Nucleus accumbens (tissue), 56 donors: ENCODE measurements at regions not wholly inside any gene's neighbourhood (a gene's known extent, or its start where the extent isn't known, plus 50 kb on each side); places are given as distances from the start of the nearest gene placed in this dataset.

ENCODE experiments used
- DNase-seq, 56 donors: peaks; one replicate each; lab custom pipeline; 2025; lab: John Stamatoyannopoulos, UW

DNA sequence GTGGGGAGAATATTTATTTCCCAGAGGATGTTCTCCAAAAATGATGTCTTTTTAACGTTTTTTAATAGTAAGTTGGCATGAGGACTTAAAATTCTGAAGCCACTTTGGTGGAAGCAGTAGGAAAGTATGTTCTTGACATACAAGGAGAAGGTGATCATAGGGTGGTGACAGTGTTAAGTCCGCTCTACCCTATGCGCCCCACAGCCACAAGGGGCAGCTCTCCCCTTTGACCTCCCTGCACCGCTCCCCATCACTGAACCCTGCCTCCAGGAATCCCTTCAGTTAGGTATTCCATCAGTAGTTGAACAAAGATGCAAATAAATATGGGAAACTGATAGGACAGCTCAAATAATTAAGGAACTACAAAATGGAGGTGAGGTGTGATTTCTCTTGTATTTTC lies 111.4 kb downstream of the PLEKHG1 start:
- DNase-seq, result no peak

GRCh38 chr6:150711584-150712504 lies 112.2 kb downstream of the PLEKHG1 start:
- peak in 27 of 56 donors; percentile 6 to 84 (median 33) for DNase-seq

DNA sequence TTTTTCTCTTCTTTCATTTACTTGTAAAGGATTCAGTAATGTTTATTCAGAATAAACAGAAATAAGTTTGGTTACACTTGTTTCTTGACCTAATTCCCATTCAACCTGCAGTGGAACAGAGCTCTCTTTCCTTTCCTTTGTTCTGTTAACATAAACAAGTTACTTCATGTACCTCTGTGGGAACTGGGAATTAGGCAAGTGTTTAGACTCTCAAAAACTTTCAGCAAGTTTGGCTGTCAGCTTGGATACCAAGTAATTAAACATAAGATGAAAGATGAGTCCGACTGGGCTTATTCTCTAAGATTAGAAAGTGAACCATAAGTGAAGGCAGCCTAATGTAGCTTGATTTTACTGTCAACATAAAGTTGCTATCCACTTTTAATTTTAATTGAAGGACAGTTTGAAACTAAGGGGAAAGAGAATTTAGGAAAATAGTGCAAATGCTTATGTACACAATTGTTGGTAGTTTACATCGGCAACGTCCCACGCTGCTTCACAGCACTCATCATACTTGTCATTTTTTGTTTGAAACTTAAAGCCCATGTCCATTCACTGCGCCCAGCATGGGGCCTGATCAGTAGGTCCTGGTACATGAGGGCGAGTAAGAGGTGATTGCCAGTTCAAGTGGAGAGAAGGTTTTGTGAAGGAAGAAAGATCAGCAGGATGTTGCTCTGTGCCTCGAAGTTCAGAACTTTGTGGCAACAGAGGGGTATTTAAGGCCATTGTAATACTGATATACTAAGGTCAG lies 113.0 kb downstream of the PLEKHG1 start:
- DNase-seq, result no peak

DNA sequence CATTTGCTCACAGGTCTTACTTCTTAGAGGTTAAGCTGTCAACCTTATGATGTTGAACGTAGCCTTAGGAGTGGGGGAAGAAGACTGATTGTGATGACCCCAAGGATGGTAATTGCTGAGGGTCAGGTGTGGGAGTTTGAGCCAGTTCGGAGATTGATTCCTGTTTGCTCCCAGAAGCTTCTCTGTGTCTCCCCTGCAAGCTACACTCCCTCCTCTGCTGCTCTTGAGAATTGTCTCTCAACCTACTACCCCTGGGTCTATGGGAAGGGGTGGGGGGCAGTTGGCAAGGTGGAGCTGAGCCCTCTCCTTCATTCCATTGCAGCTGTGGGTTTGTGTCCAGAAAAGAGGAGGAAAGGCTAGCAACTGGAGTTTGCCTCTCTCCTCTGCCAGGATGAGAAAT lies 113.8 kb downstream of the PLEKHG1 start:
- no peak for DNase-seq

GRCh38 chr6:150713931-150714330 lies 114.2 kb downstream of the PLEKHG1 start:
- DNase-seq, result no peak

- no peak for DNase-seq
Measured at GRCh38 chr6:150715133-150715532, 115.4 kb downstream of the PLEKHG1 start.

DNA sequence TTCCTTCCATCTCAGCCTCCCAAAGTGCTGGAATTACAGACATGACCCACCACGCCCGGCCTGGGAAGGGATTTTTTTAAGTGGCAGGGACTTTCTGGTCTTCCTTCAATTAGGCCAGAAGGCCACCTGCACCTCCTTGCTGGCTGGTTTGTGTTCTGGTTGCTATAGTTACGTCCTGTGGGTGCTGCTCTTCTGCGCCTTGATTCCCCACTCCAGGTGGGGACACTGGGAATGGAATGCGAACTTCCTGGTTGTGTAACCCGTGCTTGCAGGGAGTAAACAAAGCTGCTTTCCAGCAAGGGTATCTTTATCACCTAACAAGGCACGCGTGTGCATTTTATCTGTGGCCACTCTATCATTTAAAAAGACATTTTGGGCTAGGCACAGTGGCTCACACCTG lies 117.7 kb downstream of the PLEKHG1 start:
- DNase-seq, result no peak

- DNase-seq, result no peak
Measured at GRCh38 chr6:150719099-150719766, 119.5 kb downstream of the PLEKHG1 start.

DNA sequence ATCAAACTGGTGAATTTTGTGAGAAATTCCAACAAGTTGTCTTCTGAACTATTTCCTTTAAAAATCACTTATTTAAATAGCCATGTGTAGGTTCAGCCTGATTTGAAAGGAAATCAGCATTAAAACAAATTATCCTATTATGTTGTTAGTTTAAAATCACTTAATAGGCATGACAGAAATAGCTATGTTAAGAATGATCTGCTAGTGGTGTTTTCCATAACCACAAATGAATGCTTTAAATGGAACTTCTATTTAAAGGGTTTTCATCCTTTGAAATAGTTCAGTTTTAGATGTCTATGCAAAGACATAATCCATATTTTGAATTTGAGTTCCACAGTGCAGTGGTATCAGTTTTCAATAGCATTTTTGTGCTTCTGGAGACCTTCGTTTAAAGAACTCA lies 120.1 kb downstream of the PLEKHG1 start:
- no peak for DNase-seq

- DNase-seq, result peak in 1 of 56 donors; percentile 32
Measured at GRCh38 chr6:150720774-150721233, 121.1 kb downstream of the PLEKHG1 start.

DNA sequence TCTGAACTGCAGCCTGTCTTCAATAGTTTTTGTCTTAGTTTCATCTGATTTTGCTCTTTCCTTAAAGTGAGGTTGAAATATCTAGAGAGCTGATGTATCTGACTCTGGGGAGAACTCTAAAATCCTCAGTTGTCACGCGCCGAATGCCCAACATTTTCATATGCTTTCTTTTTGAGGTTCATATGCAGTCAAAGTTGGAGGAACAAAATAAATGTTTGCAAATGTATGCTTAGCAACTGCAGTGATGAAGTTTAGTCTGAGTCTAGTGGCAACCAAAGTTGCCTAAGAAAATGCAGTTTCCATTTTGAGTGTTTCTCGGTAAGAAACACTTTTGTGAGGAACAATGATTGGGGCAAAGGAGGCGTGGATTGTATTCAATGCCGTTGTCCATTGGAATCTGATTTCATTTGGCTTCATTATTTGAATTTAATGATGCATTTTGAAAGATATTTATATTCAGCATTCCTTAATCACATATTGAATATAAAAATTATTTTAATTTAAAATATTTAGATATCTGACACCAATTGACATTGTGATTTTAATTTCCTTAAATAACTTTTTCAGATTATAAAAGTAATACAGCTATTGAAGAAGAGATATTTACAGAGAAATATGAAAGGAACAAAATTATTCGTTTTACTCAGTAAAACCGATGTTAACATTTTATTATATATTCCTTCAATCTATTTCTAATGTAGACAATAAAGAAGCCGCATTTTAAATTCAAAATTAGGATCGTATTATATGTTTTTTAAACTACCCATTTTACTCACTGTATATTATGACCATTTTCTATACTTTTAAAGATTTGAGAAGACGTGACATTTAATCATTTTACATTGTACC lies 122.0 kb downstream of the PLEKHG1 start:
- DNase-seq, result no peak

GRCh38 chr6:150722614-150723344 lies 123.1 kb downstream of the PLEKHG1 start:
- no peak for DNase-seq

DNA sequence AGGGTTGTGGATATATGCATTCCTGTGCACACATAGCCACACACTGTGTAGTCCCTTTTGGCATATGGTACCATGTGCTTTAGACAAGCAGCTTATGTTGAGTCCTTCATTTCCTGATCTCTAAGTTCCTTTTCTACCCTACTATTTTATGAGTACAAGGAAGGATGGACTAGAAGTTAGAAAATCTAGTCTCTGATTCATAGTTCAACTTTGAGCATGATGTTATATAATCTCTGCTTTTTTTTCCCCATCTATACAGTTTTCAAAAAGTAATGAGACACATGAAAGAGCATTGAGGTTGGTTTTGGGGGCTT lies 123.6 kb downstream of the PLEKHG1 start:
- no peak for DNase-seq

DNA sequence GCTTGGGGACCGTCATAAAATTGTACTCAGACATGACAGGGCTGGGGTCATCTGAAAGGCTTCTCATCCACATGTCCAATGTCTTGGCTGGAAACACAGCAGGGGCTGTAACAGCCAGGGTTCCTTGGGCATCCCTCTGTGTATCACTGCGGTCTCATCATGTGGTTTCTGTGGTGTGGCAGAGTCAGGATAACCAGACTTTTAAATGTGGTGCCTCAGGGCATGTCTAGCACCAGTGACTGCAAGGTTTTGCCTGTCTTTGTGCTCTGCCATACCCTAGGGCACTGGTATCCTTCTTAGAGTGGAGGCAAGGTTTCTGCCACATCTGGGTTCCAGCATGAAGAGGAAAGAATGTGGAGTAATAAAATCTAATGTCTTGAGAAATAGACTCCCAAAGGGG lies 124.2 kb downstream of the PLEKHG1 start:
- no peak for DNase-seq

DNA sequence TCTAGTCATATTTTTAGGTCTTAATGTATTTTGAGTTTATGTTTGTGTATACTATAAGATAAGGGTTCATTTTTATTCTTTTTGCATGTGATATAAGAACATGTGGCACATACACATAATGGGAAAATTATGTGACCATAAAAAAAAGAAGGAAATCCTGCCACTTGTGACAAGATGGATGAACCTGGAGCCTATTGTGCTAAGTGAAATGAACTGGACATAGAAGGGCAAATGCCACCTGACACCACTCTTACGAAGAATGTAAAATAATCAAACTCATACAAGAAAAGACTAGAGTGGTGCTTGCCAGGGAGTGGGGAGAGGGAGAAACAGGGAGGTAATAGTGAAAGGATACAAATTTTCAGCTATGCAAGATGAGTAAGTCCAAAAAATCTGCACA lies 126.1 kb downstream of the PLEKHG1 start:
- no peak for DNase-seq

DNA sequence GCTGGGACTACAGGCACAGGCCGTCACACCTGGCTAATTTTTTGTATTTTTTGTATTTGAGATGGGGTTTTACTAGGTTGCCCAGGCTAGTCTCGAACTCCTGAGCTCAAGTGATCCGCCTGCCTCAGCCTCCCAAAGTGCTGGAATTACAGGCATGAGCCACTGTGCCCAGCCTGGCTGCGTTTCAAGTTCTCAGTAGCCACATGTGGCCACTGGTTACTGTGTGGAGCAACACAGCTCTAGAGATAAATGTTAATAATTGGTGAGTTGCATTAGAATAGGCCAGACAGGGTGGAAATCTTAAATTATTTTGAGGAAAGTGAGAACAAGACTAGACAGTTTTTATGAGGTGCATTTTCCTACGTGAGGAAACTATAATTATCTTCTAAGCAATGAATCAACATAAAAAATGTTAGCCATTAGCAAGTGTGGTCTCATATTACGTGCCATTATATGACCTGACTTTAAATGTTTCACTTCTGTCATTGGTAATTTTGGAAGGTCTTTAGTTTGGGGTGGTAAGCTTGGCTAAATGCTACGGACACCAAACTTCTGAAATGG lies 129.6 kb downstream of the PLEKHG1 start:
- no peak for DNase-seq

DNA sequence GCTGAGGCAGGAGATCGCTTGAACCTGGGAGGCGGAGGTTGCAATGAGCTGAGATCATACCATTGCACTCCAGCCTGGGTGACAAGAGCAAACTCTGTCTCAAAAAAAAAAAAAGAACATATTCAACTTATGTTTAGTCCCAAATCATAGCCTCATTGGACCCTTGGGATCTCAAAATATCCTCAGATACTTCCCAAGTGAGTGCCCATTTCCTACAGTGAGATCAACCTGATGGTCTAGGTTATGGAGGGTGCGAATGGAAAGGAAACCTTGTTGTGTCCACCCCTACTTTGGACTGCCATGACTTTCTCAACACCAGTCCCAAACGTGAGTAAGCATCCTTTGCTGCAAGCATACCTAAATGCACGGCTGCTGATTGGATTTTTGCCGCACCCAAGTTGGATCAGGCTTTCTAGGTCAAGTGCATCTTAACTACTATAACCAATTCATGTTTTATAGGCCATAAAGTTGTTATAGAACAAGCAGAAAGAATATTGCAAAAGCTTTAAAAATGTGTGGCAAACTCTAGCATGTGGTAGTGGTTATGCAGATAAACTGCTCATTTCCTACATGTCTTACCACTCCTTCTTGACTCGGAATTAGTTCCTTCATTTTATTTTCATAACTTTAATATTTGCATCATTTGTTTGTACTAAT lies 131.2 kb downstream of the PLEKHG1 start:
- DNase-seq, result no peak

DNA sequence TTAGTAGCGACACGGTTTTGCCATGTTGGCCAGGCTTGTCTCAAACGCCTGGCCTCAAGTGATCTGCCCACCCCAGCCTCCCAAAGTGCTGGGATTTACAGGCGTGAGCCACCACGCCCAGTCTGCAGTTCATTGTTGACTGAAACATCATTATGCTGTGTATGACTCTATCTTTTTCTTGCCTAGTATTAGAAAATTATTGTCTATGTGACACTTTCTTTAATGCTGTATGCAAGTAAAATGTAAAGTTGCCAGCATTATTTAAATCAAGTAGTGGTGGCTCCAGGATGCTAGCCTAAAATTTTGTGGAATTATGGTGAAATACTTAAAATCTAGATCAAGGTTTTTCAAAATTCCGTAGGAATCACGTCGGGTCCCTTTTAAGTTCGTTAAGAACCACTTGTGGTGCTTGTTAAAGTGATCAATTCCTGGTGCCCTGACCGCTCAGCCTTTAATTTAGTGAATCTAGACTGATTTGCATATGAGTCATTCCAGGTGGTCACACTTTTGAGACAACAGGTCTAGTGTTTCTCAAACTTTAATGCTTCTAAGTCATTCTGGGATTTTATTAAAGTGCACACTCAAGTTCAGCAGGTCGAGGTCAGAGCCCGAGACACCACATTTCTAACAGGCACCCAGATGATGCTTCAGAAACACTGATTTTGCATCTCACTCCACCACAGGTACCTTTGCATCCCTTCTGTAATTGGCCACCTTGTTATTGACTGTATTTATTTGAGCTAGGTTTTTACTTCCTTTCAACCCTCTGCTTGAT lies 132.6 kb upstream of the MTHFD1L start:
- DNase-seq, result no peak
